Activated naive CD4-positive, alpha-beta T cell treated with anti-CD3 and anti-CD28 coated beads, Interleukin-2, amount 10 ng/mL, durations not matched to agents 7 days and 5 days (primary cell): ENCODE measurements at regions not wholly inside any gene's neighbourhood (a gene's known extent, or its start where the extent isn't known, plus 50 kb on each side); places are given as distances from the start of the nearest gene placed in this dataset.
"Not testable (repeated sequence)": the region's sequence is repeated elsewhere in the genome, so short reads cannot be mapped to it uniquely, and the experiment has no call there.

Experiments used
- CTCF ChIA-PET: fragments of 350-600 bp; sonication (Branson Sonifier 250); formaldehyde crosslinking; loops from one replicate; lab custom pipeline; 2021; ENCODE audit warnings: antibody characterized with exemption; lab: Charles Lee
- DNase-seq: peaks from one replicate; pipeline ENCODE4 v3.0.0-alpha.2; 2020
- H3K27ac Mint-ChIP-seq: one replicate; pipeline ENCODE4 v1.8.0; 2021; ENCODE audit warnings: mild to moderate bottlenecking, moderate library complexity, mixed read lengths
- H3K27me3 Mint-ChIP-seq: one replicate; pipeline ENCODE4 v1.8.0; 2021; ENCODE audit warnings: mild to moderate bottlenecking, mixed read lengths
- H3K36me3 Mint-ChIP-seq: one replicate; pipeline ENCODE4 v1.8.0; 2021; ENCODE audit warnings: mixed read lengths
- H3K4me1 Mint-ChIP-seq: one replicate; pipeline ENCODE4 v1.8.0; 2021; ENCODE audit warnings: mixed read lengths
- H3K4me3 Mint-ChIP-seq: one replicate; pipeline ENCODE4 v1.8.0; 2021; ENCODE audit warnings: mild to moderate bottlenecking, moderate library complexity, mixed read lengths
- H3K9me3 Mint-ChIP-seq: one replicate; pipeline ENCODE4 v1.8.0; 2021; ENCODE audit warnings: mixed read lengths

DNA sequence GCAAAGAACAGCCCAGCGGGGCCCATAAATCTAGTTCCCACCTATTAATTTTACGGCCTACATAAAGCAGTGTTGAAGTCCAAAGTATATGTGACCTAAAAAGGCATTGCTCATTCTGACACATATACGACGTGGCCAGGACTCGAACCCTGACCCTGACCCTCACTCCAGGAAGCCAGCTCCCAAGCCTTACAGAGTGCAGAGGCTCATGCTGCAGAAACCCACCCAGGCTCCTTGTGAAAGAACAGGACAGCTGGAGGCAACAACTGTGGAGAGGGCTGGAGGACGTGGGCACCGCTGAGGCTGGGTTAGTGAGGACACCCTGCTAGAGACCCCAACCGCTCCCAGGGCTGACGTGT is 221.6 kb downstream of the CYP26B1 start:
- CTCF ChIA-PET = interaction anchor here (3.9 to 5.5 kb wide), 2 partner anchors 224 to 227 kb away, joined by 19 to 46 read pairs; no protein-coding TSS in a partner anchor

DNA sequence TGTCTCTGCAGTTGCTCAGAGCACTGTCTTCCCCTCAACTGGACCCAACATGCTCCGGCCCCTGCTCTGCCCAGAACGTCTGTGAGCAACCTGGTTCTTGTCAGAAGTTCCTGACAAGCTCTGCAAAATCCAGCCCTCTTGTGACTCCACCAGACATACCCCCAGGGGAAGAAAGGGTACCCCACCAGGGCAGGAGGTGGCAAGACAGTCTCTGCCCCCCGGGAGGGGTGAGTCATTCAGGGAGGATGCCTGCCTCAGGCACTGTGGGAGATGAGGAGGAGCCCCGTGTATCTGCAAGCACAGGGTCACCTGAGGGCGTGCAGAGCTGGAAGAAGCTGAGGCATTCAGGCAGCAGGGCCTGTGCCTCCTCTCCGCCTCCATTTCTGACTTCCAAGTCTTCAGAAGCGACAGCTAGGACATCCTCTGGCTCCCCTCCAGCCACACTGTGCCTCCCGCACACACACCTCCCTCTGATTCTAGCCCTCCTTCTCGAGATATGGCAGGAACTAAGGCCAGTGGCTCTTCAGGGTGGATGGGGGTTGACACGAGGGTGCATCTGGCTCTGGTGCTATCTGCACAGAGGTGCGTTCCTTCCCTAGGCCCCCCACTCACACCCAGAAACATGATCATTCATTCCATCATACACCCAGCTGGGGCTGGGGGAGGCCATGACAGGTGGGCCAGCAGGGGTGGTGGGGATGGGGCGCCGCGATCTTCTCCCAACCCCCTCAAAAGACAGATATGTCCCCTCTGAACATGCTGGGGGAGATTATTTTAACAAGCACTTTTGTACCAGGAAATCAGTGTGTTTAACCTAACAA is 222.2 kb downstream of the CYP26B1 start:
- no peaks in the 10 kb centered on the region for H3K4me1 Mint-ChIP-seq
- no peak overlapping the region for H3K4me3 Mint-ChIP-seq
- H3K9me3 Mint-ChIP-seq = no peaks in the 10 kb centered on the region
- CTCF ChIA-PET = interaction anchor here (1.4 to 5.5 kb wide), 4 partner anchors 224 to 655 kb away, joined by 4 to 46 read pairs (median 15); no protein-coding TSS in a partner anchor
- H3K27ac Mint-ChIP-seq = no peak overlapping the region
- H3K27me3 Mint-ChIP-seq = no peaks in the 10 kb centered on the region
- no peaks in the 10 kb centered on the region for H3K36me3 Mint-ChIP-seq
- DNase-seq = no peak

More for the DNA sequence above, 221.6 kb downstream of the CYP26B1 start:
- Mint-ChIP-seq H3K27me3 (no peaks in the 10 kb centered on the region), H3K36me3 (no peaks in the 10 kb centered on the region), H3K27ac (no peak overlapping the region), H3K9me3 (no peaks in the 10 kb centered on the region), H3K4me1 (no peaks in the 10 kb centered on the region), H3K4me3 (no peak overlapping the region)
- DNase-seq = no peak

DNA sequence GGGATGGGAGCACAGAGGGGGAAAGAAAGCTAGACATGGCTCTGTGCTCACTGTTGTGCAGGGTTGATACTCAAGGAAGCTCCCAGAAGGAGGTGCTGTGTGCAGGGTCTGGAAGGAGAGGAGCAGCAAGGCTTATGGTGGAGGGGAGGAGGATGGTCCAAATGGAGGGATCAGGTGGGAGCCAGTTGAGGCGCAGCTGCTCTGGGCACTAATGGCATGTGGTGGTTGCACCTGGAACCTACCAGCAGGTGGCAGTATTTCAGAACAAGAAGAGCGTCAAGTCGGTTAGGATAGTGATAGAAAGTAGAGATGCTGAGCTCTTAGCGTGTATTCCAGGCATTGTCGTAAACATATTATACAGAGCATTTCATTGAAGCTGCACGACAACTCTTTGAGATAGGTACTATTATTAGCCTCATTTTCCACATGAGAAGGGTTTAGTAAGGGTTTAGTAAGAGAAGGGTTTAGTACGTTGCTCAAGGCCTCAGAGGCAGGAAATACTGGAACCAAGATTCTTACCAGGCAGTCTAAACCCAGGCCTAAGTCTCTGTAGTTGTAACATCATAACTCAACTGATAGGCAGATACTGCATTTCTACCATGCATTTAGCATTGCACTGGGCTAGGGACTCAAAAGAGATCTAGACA is 223.7 kb downstream of the CYP26B1 start:
- H3K27me3 Mint-ChIP-seq = no peaks in the 10 kb centered on the region
- CTCF ChIA-PET = interaction anchor here (0.6 to 5.5 kb wide), 21 partner anchors 10 to 830 kb away, joined by 3 to 46 read pairs (median 4); no protein-coding TSS in a partner anchor
- H3K4me3 Mint-ChIP-seq = no peak overlapping the region
- H3K9me3 Mint-ChIP-seq = no peaks in the 10 kb centered on the region
- peak; percentile 62 for DNase-seq
- no peaks in the 10 kb centered on the region for H3K4me1 Mint-ChIP-seq
- no peaks in the 10 kb centered on the region for H3K36me3 Mint-ChIP-seq
- H3K27ac Mint-ChIP-seq = no peak overlapping the region

DNA sequence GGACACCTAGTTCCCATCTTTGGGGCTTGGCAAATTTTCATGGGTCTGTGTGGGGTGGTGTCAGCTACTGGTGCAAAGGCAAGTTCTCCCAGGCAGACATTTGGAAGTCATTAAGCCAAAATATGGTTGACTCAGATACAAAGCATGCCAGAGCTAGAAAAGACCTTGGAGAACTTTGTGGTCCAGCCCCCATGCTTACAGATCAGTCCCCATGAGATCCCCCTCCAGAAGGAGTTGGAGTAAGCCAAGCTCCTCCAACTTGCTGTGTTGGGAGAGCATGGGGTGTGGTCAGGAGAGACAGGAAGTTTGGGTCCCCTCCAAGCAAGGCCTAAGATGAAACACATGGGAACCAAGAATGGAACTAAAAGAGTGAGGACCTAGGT is 224.5 kb downstream of the CYP26B1 start:
- CTCF ChIA-PET = interaction anchor here (1.1 to 5.5 kb wide), 12 partner anchors 11 to 831 kb away, joined by 3 to 46 read pairs (median 5); no protein-coding TSS in a partner anchor
- Mint-ChIP-seq H3K4me3 (no peak overlapping the region), H3K27ac (no peak overlapping the region), H3K27me3 (no peaks in the 10 kb centered on the region), H3K36me3 (no peaks in the 10 kb centered on the region), H3K4me1 (no peaks in the 10 kb centered on the region), H3K9me3 (no peaks in the 10 kb centered on the region)
- DNase-seq = no peak

DNA sequence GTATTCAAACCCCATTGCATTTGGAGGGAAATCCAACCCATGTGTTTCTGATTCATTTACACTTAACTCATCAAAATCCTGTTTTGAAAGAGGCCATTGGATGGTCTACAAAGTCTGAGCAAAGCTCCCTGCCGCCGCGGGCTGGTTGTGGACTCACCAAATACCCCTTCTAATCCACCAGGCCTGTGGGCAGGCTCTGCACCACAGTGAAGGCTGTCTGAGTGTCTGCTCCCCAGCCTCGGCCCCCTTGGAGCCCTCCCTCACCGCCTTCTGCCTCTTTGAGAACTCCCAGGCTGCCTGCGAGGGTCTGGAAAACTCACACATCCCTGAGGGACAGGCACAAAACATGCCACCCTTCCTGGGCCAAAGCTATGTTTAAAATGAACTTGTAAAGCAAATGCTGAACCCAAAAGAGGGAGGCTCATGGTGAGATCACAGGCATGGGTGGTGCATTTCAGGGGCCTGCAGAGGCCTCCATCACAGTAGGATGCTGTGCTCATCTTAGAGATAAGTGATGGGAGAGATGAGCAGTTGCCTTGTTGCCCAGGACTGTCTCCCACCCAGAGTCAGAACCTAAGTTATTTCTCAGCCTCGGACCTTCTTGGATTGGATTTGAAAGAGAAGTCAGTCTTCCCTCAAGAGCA is 225.0 kb downstream of the CYP26B1 start:
- CTCF ChIA-PET = interaction anchor here (1.2 to 5.5 kb wide), 4 partner anchors 11 to 784 kb away, joined by 3 to 46 read pairs (median 12); no protein-coding TSS in a partner anchor
- no peak for DNase-seq

DNA sequence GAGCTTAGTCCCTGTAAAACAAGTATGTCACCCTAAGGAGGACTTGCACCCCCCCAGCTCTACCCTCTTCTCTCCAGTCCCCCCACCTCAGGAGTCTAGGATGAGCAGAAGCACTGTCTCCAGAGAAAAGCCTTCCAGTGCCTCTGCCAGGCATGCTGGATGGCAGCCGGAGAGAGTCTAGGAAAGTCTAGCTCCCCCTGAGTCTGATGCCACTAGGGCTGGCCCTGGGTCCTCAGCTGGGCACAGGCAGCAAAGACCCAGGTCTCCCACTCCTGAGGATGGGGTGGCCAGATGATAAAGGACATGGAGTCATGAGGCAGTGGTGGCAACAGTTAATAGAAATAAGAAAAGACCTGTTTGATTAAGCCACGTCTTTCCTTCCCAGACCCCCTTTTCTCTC is 225.6 kb downstream of the CYP26B1 start:
- Mint-ChIP-seq H3K4me3 (no peak overlapping the region), H3K36me3 (no peaks in the 10 kb centered on the region), H3K27ac (no peak overlapping the region), H3K4me1 (no peaks in the 10 kb centered on the region), H3K27me3 (no peaks in the 10 kb centered on the region), H3K9me3 (no peaks in the 10 kb centered on the region)
- no peak for DNase-seq
- CTCF ChIA-PET = interaction anchor here (5.5 kb wide), 1 partner anchor 228 kb away, joined by 46 read pairs; no protein-coding TSS in a partner anchor

More for the DNA sequence above, 225.0 kb downstream of the CYP26B1 start:
- Mint-ChIP-seq H3K27ac (no peak overlapping the region), H3K4me3 (no peak overlapping the region), H3K36me3 (no peaks in the 10 kb centered on the region), H3K4me1 (no peaks in the 10 kb centered on the region), H3K27me3 (no peaks in the 10 kb centered on the region), H3K9me3 (no peaks in the 10 kb centered on the region)

DNA sequence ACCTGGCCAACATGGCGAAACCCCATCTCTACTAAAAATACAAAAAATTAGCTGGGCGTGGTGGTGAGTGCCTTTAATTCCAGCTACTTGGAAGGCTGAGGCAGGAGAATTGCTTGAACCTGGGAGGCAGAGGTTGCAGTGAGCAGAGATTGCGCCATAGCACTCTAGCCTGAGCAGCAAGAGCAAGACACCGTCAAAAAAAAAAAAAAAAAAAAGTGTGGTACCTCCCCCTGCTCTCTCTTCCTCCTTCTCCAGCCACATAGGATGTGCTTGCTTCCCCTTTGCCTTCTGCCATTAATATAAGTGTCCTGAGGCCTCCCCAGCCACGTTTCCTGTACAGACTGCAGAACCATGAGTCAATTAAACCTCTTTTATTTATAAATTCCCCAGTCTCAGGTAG is 226.8 kb downstream of the CYP26B1 start:
- H3K36me3 Mint-ChIP-seq, H3K9me3 Mint-ChIP-seq, CTCF ChIA-PET, H3K4me3 Mint-ChIP-seq, H3K27me3 Mint-ChIP-seq, H3K27ac Mint-ChIP-seq, H3K4me1 Mint-ChIP-seq, DNase-seq: not testable (repeated sequence)

DNA sequence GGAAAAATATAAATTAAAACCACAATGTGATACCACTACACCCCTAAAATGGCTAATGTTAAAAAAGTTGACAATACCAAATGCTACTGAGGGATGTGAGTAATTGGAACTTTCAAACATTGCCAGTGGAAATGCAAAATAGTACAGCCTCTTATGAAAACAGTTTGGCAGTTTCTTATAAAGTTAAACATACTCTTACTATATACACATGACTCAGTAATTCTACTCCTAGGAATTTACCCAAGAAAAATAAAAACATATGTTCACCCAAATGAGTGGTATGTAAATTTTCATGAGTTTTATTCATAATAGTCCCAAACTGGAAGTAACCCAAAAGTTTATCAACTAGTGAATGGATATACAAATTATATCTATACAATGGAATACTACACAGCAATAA is 228.0 kb downstream of the CYP26B1 start:
- H3K9me3 Mint-ChIP-seq = no peaks in the 10 kb centered on the region
- H3K27ac Mint-ChIP-seq = no peak overlapping the region

DNA sequence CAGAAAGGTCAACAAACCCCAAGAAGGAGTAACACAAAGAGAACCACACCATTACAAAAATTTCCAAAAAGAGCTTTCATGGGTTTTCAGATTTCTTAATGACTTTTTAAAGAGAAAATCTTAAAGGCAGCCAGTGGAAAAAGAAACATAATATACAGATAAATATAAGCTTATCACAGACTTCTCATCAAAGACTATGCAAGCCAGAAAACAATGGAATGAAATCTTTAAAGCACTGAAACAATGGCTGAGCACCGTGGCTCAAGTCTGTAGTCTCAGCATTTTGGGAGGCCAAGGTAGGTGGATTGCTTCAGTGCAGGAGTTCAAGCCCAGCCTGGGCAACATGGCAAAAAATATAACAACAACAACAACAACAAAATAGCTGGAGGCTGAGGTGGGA is 237.4 kb downstream of the CYP26B1 start:
- peaks cover 10% of the 10 kb centered on the region for H3K27me3 Mint-ChIP-seq
- CTCF ChIA-PET = interaction anchor here (1.2 kb wide), 1 partner anchor 14 kb away, joined by 3 read pairs; no protein-coding TSS in a partner anchor
- H3K4me1 Mint-ChIP-seq = no peaks in the 10 kb centered on the region
- H3K27ac Mint-ChIP-seq = no peak overlapping the region
- H3K9me3 Mint-ChIP-seq = peaks cover 4% of the 10 kb centered on the region
- DNase-seq = no peak
- H3K36me3 Mint-ChIP-seq = no peaks in the 10 kb centered on the region
- no peak overlapping the region for H3K4me3 Mint-ChIP-seq

More for the DNA sequence above, 228.0 kb downstream of the CYP26B1 start:
- Mint-ChIP-seq H3K27me3 (peaks cover 4% of the 10 kb centered on the region), H3K36me3 (no peaks in the 10 kb centered on the region), H3K4me1 (no peaks in the 10 kb centered on the region), H3K4me3 (no peak overlapping the region)
- no peak for DNase-seq
- CTCF ChIA-PET = no interaction called here

DNA sequence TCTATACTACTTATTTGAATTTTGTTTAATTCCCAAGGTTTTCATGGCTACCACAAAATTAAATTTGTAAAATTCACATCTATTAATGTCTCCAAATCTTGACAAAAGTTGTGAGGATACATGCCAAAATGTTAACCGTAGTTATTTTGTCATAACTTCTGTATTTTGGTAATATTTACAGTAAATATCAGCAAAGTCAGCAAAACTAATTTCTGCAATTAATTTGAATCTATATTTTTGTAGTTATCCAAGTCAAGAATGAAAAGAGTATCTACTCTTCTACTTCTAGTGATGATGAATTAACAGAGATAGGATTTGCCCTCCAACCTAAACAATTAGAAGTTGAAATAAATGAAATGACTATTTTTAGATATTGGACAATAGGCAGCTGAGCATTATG is 238.9 kb downstream of the CYP26B1 start:
- Mint-ChIP-seq H3K4me3 (no peak overlapping the region), H3K27ac (no peak overlapping the region), H3K27me3 (peaks cover 10% of the 10 kb centered on the region), H3K36me3 (no peaks in the 10 kb centered on the region), H3K4me1 (no peaks in the 10 kb centered on the region), H3K9me3 (peaks cover 4% of the 10 kb centered on the region)
- DNase-seq = no peak
- CTCF ChIA-PET = interaction anchor here (1.3 kb wide), 1 partner anchor 15 kb away, joined by 3 read pairs; no protein-coding TSS in a partner anchor

DNA sequence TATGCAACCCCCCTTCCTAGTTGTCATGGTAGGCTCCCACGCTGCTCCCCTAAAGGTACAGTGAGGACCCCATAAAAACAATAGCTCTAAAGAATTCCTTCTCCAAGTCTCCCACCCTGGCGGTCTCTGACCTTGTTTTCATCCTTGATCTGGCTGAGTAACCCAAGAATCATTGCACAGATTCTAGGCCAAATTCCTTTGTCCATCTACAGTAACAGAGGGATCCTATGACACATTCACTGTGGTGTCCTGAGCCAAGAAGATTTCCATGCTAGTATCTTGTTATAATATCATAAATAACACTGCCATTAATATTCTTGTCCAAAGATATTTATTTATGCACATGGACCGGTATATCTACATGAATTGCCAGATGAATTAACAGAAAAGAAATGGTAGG is 240.2 kb downstream of the CYP26B1 start:
- CTCF ChIA-PET = no interaction called here

DNA sequence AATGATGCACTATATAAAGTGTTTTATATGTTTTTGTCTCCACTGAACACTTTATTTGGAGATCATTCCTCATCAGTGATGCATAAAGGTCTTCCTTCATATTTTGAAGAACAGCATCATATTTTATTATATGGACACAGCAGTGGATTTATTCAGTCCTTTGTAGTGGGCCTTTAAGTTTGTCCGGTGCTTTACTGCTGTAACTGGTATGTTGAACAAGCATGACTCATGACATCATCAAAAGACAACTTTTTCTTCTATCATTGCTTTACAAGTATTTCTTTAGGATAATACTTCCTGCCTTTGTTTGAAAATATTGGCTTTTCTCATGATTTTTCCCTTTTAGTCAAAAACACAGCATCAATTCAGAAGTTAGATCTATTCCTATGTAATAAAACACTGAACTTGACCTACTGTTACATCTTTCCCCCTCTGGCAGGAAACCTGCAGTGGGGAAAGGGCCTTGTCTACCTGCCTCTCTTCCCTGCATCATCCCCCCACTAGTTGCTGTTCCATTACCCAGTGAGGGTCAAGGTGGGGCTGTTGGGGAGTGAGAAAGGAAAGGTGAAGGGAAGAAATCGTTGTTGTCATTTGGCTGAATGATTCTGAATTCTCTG is 241.2 kb downstream of the CYP26B1 start:
- H3K27me3 Mint-ChIP-seq = peaks cover 10% of the 10 kb centered on the region
- DNase-seq = no peak
- H3K4me1 Mint-ChIP-seq = no peaks in the 10 kb centered on the region
- no peak overlapping the region for H3K27ac Mint-ChIP-seq
- no peaks in the 10 kb centered on the region for H3K36me3 Mint-ChIP-seq
- H3K4me3 Mint-ChIP-seq = no peak overlapping the region
- CTCF ChIA-PET = no interaction called here
- H3K9me3 Mint-ChIP-seq = peaks cover 4% of the 10 kb centered on the region

More for the DNA sequence above, 240.2 kb downstream of the CYP26B1 start:
- DNase-seq = no peak
- Mint-ChIP-seq H3K27me3 (peaks cover 10% of the 10 kb centered on the region), H3K4me1 (no peaks in the 10 kb centered on the region), H3K27ac (no peak overlapping the region), H3K9me3 (peaks cover 4% of the 10 kb centered on the region), H3K4me3 (no peak overlapping the region), H3K36me3 (no peaks in the 10 kb centered on the region)

DNA sequence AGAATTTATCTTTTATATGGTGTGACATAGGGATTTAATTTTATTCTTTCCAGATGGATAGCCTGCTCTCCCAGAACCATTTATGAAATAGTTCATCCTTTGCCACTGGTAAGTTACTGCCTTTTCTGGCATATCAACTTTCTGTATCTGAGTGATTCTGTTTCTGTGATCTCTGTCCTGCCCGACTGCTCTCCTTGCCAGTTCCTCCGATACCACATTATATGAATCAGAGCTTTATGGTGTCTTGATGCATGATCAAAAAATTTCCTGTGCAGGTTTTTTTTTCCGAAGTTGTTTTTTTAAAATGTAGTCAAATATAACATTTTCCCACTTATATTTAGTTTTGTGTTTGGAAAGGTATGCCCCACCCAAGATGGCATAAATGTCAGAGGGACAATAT is 242.5 kb downstream of the CYP26B1 start:
- no peak overlapping the region for H3K4me3 Mint-ChIP-seq
- H3K36me3 Mint-ChIP-seq = no peaks in the 10 kb centered on the region
- no peak overlapping the region for H3K27ac Mint-ChIP-seq
- H3K9me3 Mint-ChIP-seq = peaks cover 4% of the 10 kb centered on the region
- H3K27me3 Mint-ChIP-seq = peaks cover 10% of the 10 kb centered on the region
- CTCF ChIA-PET = interaction anchor here (0.8 kb wide), 1 partner anchor 19 kb away, joined by 3 read pairs; no protein-coding TSS in a partner anchor
- no peaks in the 10 kb centered on the region for H3K4me1 Mint-ChIP-seq
- no peak for DNase-seq

DNA sequence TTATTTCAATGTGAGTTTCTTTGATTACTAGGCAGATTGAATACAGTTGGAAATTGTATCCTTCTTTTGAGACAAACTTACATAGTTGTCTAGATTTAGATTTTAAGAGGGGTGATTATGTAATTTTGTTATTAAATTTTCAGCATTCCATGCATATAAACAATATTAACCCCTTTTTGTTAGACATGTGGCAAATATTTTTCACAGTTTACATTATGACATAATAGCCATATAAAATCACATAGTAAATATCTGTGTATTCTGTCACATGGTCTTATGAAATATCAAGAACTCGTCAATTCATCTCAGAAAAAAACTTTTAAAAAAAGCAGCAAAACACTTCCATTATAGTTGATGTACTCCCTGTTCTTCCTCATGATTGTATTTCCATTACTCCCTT is 243.8 kb downstream of the CYP26B1 start:
- no peak overlapping the region for H3K4me3 Mint-ChIP-seq
- H3K4me1 Mint-ChIP-seq = no peaks in the 10 kb centered on the region
- DNase-seq = no peak
- peaks cover 10% of the 10 kb centered on the region for H3K27me3 Mint-ChIP-seq
- H3K9me3 Mint-ChIP-seq = no peaks in the 10 kb centered on the region
- H3K36me3 Mint-ChIP-seq = no peaks in the 10 kb centered on the region
- no peak overlapping the region for H3K27ac Mint-ChIP-seq
- CTCF ChIA-PET = no interaction called here
